Neural cell (in vitro differentiated cells): ENCODE measurements at regions not wholly inside any gene's neighbourhood (a gene's known extent, or its start where the extent isn't known, plus 50 kb on each side); places are given as distances from the start of the nearest gene placed in this dataset.

Source experiments
- H2AFZ ChIP-seq: fragments of 200-600, 300-800 bp; sonication (generic), shearing (Covaris generic); 2 replicates; pipeline ENCODE4 v1.6.0; 2014; ENCODE audit warnings: low read depth, mild to moderate bottlenecking, antibody characterized with exemption, low read length, moderate library complexity
- H3F3A ChIP-seq: fragments of 200-600 bp; shearing (Covaris generic); 2 replicates; pipeline ENCODE4 v1.6.1; 2016; ENCODE audit warnings: mild to moderate bottlenecking, moderate library complexity, mixed read lengths, antibody characterized with exemption, low read length; ENCODE audit not compliant: insufficient read depth, poor library complexity, severe bottlenecking
- H3K27ac ChIP-seq: fragments of 200-600, 300-800 bp; sonication (generic), shearing (Covaris generic); 2 replicates; pipeline ENCODE4 v1.5.1; 2014; ENCODE audit warnings: mild to moderate bottlenecking, low read length, moderate library complexity
- H3K27me3 ChIP-seq: fragments of 300-800, 200-600 bp; sonication (generic), shearing (Covaris generic); 2 replicates; pipeline ENCODE4 v1.6.0; 2014; ENCODE audit warnings: mild to moderate bottlenecking, low read depth, low read length, moderate library complexity; ENCODE audit not compliant: insufficient read depth
- H3K36me3 ChIP-seq: fragments of 300-800, 200-600 bp; sonication (generic), shearing (Covaris generic); 2 replicates; pipeline ENCODE4 v1.5.1; 2014; ENCODE audit warnings: mild to moderate bottlenecking, antibody characterized with exemption, low read length, moderate library complexity; ENCODE audit not compliant: insufficient read depth
- H3K4me2 ChIP-seq: fragments of 300-800, 200-600 bp; sonication (generic), shearing (Covaris generic); 2 replicates; pipeline ENCODE4 v1.6.0; 2014; ENCODE audit warnings: mild to moderate bottlenecking, low read length
- H3K4me3 ChIP-seq: fragments of 300-800, 200-600 bp; sonication (generic), shearing (Covaris generic); 2 replicates; pipeline ENCODE4 v1.5.1; 2014; ENCODE audit warnings: mild to moderate bottlenecking, low read length, moderate library complexity
- H3K79me2 ChIP-seq: fragments of 200-600 bp; shearing (Covaris generic); replicated peaks from 2 replicates; pipeline ENCODE4 v1.6.0; 2014; ENCODE audit warnings: mild to moderate bottlenecking, low read length, moderate library complexity; ENCODE audit not compliant: insufficient read depth
- H3K9ac ChIP-seq: fragments of 300-800, 200-600 bp; sonication (generic), shearing (Covaris generic); 2 replicates; pipeline ENCODE4 v1.6.1; 2016; ENCODE audit warnings: mild to moderate bottlenecking, low read length, mixed read lengths
- H3K9me2 ChIP-seq: fragments of 200-600 bp; shearing (Covaris generic); 2 replicates; pipeline ENCODE4 v1.6.1; 2016; ENCODE audit warnings: mild to moderate bottlenecking, low read length, mixed read lengths; ENCODE audit not compliant: insufficient read depth
- H3K9me3 ChIP-seq: fragments of 200-600, 300-800 bp; sonication (generic), shearing (Covaris generic); 2 replicates; pipeline ENCODE4 v1.6.1; 2016; ENCODE audit warnings: mild to moderate bottlenecking, mixed run types, low read length, moderate library complexity, mixed read lengths
- H4K20me1 ChIP-seq: fragments of 200-600 bp; shearing (Covaris generic); 2 replicates; pipeline ENCODE4 v1.6.1; 2016; ENCODE audit warnings: mild to moderate bottlenecking, mixed run types; ENCODE audit not compliant: insufficient read depth
- EP300 ChIP-seq: fragments of 450-650 bp; conservative IDR thresholded peaks from 2 replicates; pipeline ENCODE4 v1.6.1; 2014; ENCODE audit warnings: antibody characterized with exemption, mild to moderate bottlenecking, moderate library complexity; ENCODE audit not compliant: poor library complexity, severe bottlenecking
- EZH2 ChIP-seq: fragments of 200-600, 300-800 bp; shearing (Covaris generic), sonication (generic); IDR thresholded peaks from 2 replicates; pipeline ENCODE4 v1.6.1; 2014; ENCODE audit warnings: antibody characterized with exemption, low read length, borderline replicate concordance, mild to moderate bottlenecking; ENCODE audit not compliant: insufficient read depth, poor library complexity, severe bottlenecking
- MXI1 ChIP-seq: fragments of 450-650 bp; conservative IDR thresholded peaks from 2 replicates; pipeline ENCODE4 v1.6.1; 2014; ENCODE audit warnings: antibody characterized with exemption, mild to moderate bottlenecking; ENCODE audit not compliant: poor library complexity, severe bottlenecking
- POLR2AphosphoS5 ChIP-seq: IDR thresholded peaks from 2 replicates; pipeline ENCODE4 v1.6.1; 2012
- RAD21 ChIP-seq: fragments of 450-650 bp; conservative IDR thresholded peaks from 2 replicates; pipeline ENCODE4 v1.6.1; 2014; ENCODE audit warnings: antibody characterized with exemption, mild to moderate bottlenecking, moderate library complexity
- SMC3 ChIP-seq: fragments of 450-650 bp; conservative IDR thresholded peaks from 2 replicates; pipeline ENCODE4 v1.6.1; 2014; ENCODE audit warnings: antibody characterized with exemption, mild to moderate bottlenecking, moderate library complexity; ENCODE audit not compliant: poor library complexity
- TAF1 ChIP-seq: IDR thresholded peaks from 2 replicates; pipeline ENCODE4 v1.6.1; 2012; ENCODE audit warnings: low read depth
- TF ChIP-seq, protein P1 (sequence below): IDR thresholded peaks from 2 replicates; pipeline ENCODE4 v1.6.1; 2012; ENCODE audit warnings: borderline replicate concordance

DNA sequence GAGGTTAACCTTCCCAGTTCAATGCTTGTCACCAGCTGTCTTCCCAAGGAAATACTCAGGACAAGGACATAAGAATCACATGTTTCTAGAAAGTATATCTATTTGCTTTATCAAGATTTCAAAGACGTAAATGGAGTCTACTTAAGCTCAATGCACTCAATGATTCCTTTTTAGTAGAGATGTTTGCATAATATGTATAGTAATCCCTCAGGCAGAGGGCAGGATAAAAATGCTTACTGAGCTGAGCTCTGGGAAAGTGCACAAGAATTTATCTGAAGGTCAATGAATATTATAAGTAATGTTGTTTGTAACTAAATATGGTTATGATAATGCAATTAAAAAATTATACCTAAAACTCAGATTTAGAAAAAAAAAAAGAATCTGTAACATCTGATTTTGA lies 1309.4 kb upstream of the SLC10A2 start:
- no peaks in the 10 kb centered on the region for H4K20me1 ChIP-seq
- no peak overlapping the region for H3K9ac ChIP-seq
- no peaks in the 10 kb centered on the region for H3K79me2 ChIP-seq
- H3K9me3 ChIP-seq, result no peaks in the 10 kb centered on the region
- H3K4me2 ChIP-seq, result no peak overlapping the region
- H3K27ac ChIP-seq, result no peak overlapping the region
- no peaks in the 10 kb centered on the region for H3K27me3 ChIP-seq
- no peaks in the 10 kb centered on the region for H3K36me3 ChIP-seq
- no peak overlapping the region for H2AFZ ChIP-seq
- TF ChIP-seq RAD21, result no peak
- no peak for TF ChIP-seq SMC3
- TF ChIP-seq MXI1, result no peak
- TF ChIP-seq TAF1, result no peak
- no peaks in the 10 kb centered on the region for H3F3A ChIP-seq
- H3K9me2 ChIP-seq, result no peaks in the 10 kb centered on the region
- no peak overlapping the region for H3K4me3 ChIP-seq

DNA sequence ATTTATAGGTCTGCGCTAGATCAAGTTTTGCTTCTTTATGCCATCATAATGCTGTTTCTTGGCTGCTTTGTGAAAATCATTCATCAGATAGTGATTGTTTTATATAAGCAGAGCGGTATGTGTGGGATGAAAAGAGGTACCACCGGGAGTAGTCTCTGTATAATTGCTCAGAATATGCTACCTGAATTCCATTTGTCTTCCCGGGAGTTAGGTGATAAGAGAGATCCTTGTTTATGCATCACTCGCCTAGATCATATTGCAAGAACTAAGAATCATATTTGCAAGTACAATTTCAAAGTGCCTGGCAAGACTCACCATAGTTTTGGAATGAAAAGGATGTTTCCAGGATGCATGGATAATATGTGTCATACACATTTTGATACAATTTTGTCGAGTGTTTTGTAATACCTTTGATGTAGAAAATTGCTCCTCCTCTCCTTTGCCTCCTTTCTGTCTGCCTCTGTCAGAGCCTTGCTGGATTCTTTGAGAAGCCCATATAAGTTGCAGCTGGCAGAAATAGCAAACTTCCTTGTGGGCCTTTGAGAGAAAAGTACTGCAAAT lies 1306.0 kb upstream of the SLC10A2 start:
- Histone ChIP-seq H3K79me2 (no peaks in the 10 kb centered on the region), H3K4me2 (no peak overlapping the region), H3K9me3 (no peaks in the 10 kb centered on the region), H3K36me3 (no peaks in the 10 kb centered on the region), H4K20me1 (no peaks in the 10 kb centered on the region), H2AFZ (no peak overlapping the region), H3K4me3 (peak overlapping the region; percentile 6), H3K9me2 (no peaks in the 10 kb centered on the region), H3F3A (no peaks in the 10 kb centered on the region), H3K27me3 (no peaks in the 10 kb centered on the region), H3K27ac (no peak overlapping the region), H3K9ac (no peak overlapping the region)
- TF ChIP-seq RAD21, result no peak
- no peak for TF ChIP-seq TAF1
- TF ChIP-seq MXI1, result no peak
- TF ChIP-seq, protein P1, sequence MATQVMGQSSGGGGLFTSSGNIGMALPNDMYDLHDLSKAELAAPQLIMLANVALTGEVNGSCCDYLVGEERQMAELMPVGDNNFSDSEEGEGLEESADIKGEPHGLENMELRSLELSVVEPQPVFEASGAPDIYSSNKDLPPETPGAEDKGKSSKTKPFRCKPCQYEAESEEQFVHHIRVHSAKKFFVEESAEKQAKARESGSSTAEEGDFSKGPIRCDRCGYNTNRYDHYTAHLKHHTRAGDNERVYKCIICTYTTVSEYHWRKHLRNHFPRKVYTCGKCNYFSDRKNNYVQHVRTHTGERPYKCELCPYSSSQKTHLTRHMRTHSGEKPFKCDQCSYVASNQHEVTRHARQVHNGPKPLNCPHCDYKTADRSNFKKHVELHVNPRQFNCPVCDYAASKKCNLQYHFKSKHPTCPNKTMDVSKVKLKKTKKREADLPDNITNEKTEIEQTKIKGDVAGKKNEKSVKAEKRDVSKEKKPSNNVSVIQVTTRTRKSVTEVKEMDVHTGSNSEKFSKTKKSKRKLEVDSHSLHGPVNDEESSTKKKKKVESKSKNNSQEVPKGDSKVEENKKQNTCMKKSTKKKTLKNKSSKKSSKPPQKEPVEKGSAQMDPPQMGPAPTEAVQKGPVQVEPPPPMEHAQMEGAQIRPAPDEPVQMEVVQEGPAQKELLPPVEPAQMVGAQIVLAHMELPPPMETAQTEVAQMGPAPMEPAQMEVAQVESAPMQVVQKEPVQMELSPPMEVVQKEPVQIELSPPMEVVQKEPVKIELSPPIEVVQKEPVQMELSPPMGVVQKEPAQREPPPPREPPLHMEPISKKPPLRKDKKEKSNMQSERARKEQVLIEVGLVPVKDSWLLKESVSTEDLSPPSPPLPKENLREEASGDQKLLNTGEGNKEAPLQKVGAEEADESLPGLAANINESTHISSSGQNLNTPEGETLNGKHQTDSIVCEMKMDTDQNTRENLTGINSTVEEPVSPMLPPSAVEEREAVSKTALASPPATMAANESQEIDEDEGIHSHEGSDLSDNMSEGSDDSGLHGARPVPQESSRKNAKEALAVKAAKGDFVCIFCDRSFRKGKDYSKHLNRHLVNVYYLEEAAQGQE, result no peak
- no peak for TF ChIP-seq EP300
- TF ChIP-seq SMC3, result no peak
- TF ChIP-seq POLR2AphosphoS5, result no peak

DNA sequence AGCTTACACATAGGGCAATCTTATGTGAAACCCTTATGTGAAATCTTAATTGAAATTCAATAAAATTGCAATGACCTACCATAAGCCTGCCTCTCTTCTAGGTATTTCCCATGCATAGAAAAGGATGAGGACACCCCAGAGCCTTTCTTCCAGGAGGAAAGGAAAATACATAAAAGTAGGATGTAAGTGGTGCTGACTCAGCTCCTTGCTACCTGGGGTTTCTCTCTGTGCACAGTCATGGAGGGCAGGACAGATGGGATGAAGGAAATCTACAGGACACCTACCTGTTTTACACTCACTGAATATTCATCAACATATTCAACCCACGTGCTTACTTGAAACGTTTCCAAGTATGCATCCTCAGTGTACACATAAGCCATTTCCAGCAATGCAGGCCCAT lies 1299.2 kb upstream of the SLC10A2 start:
- H3K27me3 ChIP-seq, result no peaks in the 10 kb centered on the region
- H2AFZ ChIP-seq, result no peak overlapping the region
- no peaks in the 10 kb centered on the region for H3K9me3 ChIP-seq
- H3K4me3 ChIP-seq, result no peak overlapping the region
- no peaks in the 10 kb centered on the region for H4K20me1 ChIP-seq
- no peaks in the 10 kb centered on the region for H3K79me2 ChIP-seq
- H3K27ac ChIP-seq, result no peak overlapping the region
- H3K36me3 ChIP-seq, result no peaks in the 10 kb centered on the region
- H3K4me2 ChIP-seq, result no peak overlapping the region
- no peak for TF ChIP-seq EZH2
- TF ChIP-seq SMC3, result no peak
- TF ChIP-seq RAD21, result no peak
- TF ChIP-seq, protein P1, result no peak
- no peak for TF ChIP-seq TAF1
- TF ChIP-seq EP300, result no peak
- TF ChIP-seq POLR2AphosphoS5, result no peak
- H3K9ac ChIP-seq, result no peak overlapping the region
- H3F3A ChIP-seq, result no peaks in the 10 kb centered on the region
- no peaks in the 10 kb centered on the region for H3K9me2 ChIP-seq
